SK-N-SH (cell line): ENCODE measurements at regions not wholly inside any gene's neighbourhood (a gene's known extent, or its start where the extent isn't known, plus 50 kb on each side); places are given as distances from the start of the nearest gene placed in this dataset.

ENCODE experiments used
- CTCF ChIA-PET: fragments of 300-600, 350-600 bp; formaldehyde crosslinking; extraction: SDS; loops from one replicate; lab custom pipeline; 2021; lab: Yijun Ruan, JAX
- POLR2A ChIA-PET: fragments of 350-600 bp; sonication (Branson Sonifier 250); formaldehyde crosslinking; extraction: SDS; loops from one replicate; lab custom pipeline; 2020; ENCODE audit warnings: antibody characterized with exemption, inconsistent platforms; lab: Yijun Ruan, JAX
- DNase-seq: peaks from one replicate; pipeline ENCODE4 v3.0.0; 2012
- H2AFZ ChIP-seq: fragments of 200-600 bp; sonication (generic); 2 replicates; pipeline ENCODE4 v1.8.1; 2016; ENCODE audit warnings: antibody characterized with exemption, mild to moderate bottlenecking, low read depth
- H3F3A ChIP-seq: fragments of 200-600 bp; sonication (generic); replicated peaks from 2 replicates; pipeline ENCODE3; 2016; ENCODE audit warnings: antibody characterized with exemption, mild to moderate bottlenecking; ENCODE audit not compliant: insufficient read depth
- H3K27ac ChIP-seq, 2 experiments: fragments of 200-500 bp in 1 of 2; fragments of 200-600 bp in 1 of 2; sonication (Bioruptor generic) in 1 of 2; sonication (generic), shearing (Covaris generic) in 1 of 2; 2 replicates each; pipeline versions ENCODE4 v1.5.1 to v1.6.1; 2014 to 2016; ENCODE audit warnings: low read depth in 2 of 2, inconsistent platforms in 1 of 2, low read length in 1 of 2, mild to moderate bottlenecking in 1 of 2, mixed read lengths in 1 of 2
- H3K27me3 ChIP-seq: fragments of 200-600 bp; sonication (generic), shearing (Covaris generic); 2 replicates; pipeline ENCODE4 v1.6.1; 2016; ENCODE audit warnings: mixed run types; ENCODE audit not compliant: insufficient read depth
- H3K36me3 ChIP-seq, 2 experiments: fragments of 200-500 bp in 1 of 2; fragments of 200-600 bp in 1 of 2; sonication (Bioruptor generic) in 1 of 2; sonication (generic) in 1 of 2; replicated peaks in 1 of 2; 2 replicates each; pipeline versions ENCODE3 to v1.5.1; 2014 to 2016; ENCODE audit warnings: low read length in 1 of 2, mild to moderate bottlenecking in 1 of 2; ENCODE audit not compliant: insufficient read depth in 2 of 2, control insufficient read depth in 1 of 2
- H3K4me1 ChIP-seq, 2 experiments: fragments of 200-500 bp in 1 of 2; fragments of 200-600 bp in 1 of 2; sonication (Bioruptor generic) in 1 of 2; sonication (generic), shearing (Covaris generic) in 1 of 2; 2 replicates each; pipeline versions ENCODE4 v1.5.1 to v1.6.1; 2014 to 2016; ENCODE audit warnings: low read depth in 1 of 2, low read length in 1 of 2, mixed run types in 1 of 2; ENCODE audit not compliant: insufficient read depth in 2 of 2, control insufficient read depth in 1 of 2
- H3K4me2 ChIP-seq: fragments of 200-600 bp; sonication (generic), shearing (Covaris generic); 2 replicates; pipeline ENCODE4 v1.6.1; 2017; ENCODE audit warnings: mixed run types
- H3K4me3 ChIP-seq, 2 experiments: fragments of 200-500 bp in 1 of 2; fragments of 200-600 bp in 1 of 2; sonication (Bioruptor generic) in 1 of 2; sonication (generic), shearing (Covaris generic) in 1 of 2; 2 replicates each; pipeline versions ENCODE4 v1.5.1 to v1.8.1; 2014 to 2016; ENCODE audit warnings: low read depth in 2 of 2, inconsistent platforms in 1 of 2, low read length in 1 of 2, mild to moderate bottlenecking in 1 of 2, mixed read lengths in 1 of 2, moderate library complexity in 1 of 2
- H3K79me2 ChIP-seq: fragments of 200-600 bp; sonication (generic); 2 replicates; pipeline ENCODE4 v1.8.1; 2017; ENCODE audit warnings: mild to moderate bottlenecking; ENCODE audit not compliant: insufficient read depth
- H3K9ac ChIP-seq: fragments of 200-600 bp; sonication (generic); 2 replicates; pipeline ENCODE4 v1.6.1; 2017; ENCODE audit warnings: mixed run types
- H3K9me2 ChIP-seq: fragments of 200-600 bp; sonication (generic); 2 replicates; pipeline ENCODE4 v1.6.1; 2017; ENCODE audit warnings: mixed run types
- H3K9me3 ChIP-seq: fragments of 200-600 bp; sonication (generic); 2 replicates; pipeline ENCODE4 v1.6.1; 2017; ENCODE audit warnings: mixed run types, mild to moderate bottlenecking, moderate library complexity
- H4K20me1 ChIP-seq: fragments of 200-600 bp; sonication (generic); 2 replicates; pipeline ENCODE4 v1.6.1; 2017; ENCODE audit warnings: mild to moderate bottlenecking, mixed run types; ENCODE audit not compliant: insufficient read depth
- FOSL2 ChIP-seq: IDR thresholded peaks from 2 replicates; pipeline ENCODE4 v1.4.0; 2012; ENCODE audit warnings: low read depth, mild to moderate bottlenecking, moderate library complexity, borderline replicate concordance
- FOXJ3 ChIP-seq: sonication (generic); formaldehyde crosslinking; IDR thresholded peaks from 2 replicates; pipeline ENCODE4 v1.5.1; 2020; ENCODE audit warnings: mild to moderate bottlenecking, missing genetic modification reagents
- GATA2 ChIP-seq: sonication (generic); formaldehyde crosslinking; IDR thresholded peaks from 2 replicates; pipeline ENCODE4 v1.5.0; 2020; ENCODE audit warnings: mild to moderate bottlenecking, missing genetic modification reagents
- NFIC ChIP-seq: IDR thresholded peaks from 2 replicates; pipeline ENCODE4 v1.4.0; 2012; ENCODE audit warnings: borderline replicate concordance
- SIN3A ChIP-seq: IDR thresholded peaks from 2 replicates; pipeline ENCODE4 v1.6.1; 2012; ENCODE audit warnings: low read depth, mild to moderate bottlenecking, low read length, moderate library complexity, borderline replicate concordance
- SMC3 ChIP-seq: IDR thresholded peaks from 2 replicates; pipeline ENCODE4 v1.6.1; 2012; ENCODE audit warnings: low read depth, low read length, improper control_type of control experiment
- TCF12 ChIP-seq: IDR thresholded peaks from 2 replicates; pipeline ENCODE4 v1.4.0; 2012
- TEAD4 ChIP-seq: IDR thresholded peaks from 2 replicates; pipeline ENCODE4 v1.4.0; 2012; ENCODE audit warnings: mild to moderate bottlenecking, borderline replicate concordance; ENCODE audit not compliant: insufficient read depth
- YY1 ChIP-seq: IDR thresholded peaks from 2 replicates; pipeline ENCODE4 v1.4.0; 2012; ENCODE audit warnings: low read depth, mild to moderate bottlenecking
- WGBS: methylation state at CpG from one replicate; pipeline ENCODE4 v1.1.6; 2017; ENCODE audit warnings: low lambda C conversion rate; 5-methylcytosine and 5-hydroxymethylcytosine counted together
- TF ChIP-seq, protein P1 (sequence below): fragments of 150-350 bp; IDR thresholded peaks from 2 replicates; pipeline ENCODE4 v1.6.1; 2017; ENCODE audit warnings: antibody characterized with exemption, low read length, low read depth, borderline replicate concordance
- TF ChIP-seq, protein P2 (sequence below): IDR thresholded peaks from 2 replicates; pipeline ENCODE4 v1.6.1; 2012; ENCODE audit warnings: mild to moderate bottlenecking, low read depth, low read length, moderate library complexity
- TF ChIP-seq, protein P3 (sequence below): fragments of 200-600 bp; sonication (generic); IDR thresholded peaks from 2 replicates; pipeline ENCODE4 v1.6.1; 2017; ENCODE audit warnings: antibody characterized with exemption, mild to moderate bottlenecking, moderate library complexity

DNA sequence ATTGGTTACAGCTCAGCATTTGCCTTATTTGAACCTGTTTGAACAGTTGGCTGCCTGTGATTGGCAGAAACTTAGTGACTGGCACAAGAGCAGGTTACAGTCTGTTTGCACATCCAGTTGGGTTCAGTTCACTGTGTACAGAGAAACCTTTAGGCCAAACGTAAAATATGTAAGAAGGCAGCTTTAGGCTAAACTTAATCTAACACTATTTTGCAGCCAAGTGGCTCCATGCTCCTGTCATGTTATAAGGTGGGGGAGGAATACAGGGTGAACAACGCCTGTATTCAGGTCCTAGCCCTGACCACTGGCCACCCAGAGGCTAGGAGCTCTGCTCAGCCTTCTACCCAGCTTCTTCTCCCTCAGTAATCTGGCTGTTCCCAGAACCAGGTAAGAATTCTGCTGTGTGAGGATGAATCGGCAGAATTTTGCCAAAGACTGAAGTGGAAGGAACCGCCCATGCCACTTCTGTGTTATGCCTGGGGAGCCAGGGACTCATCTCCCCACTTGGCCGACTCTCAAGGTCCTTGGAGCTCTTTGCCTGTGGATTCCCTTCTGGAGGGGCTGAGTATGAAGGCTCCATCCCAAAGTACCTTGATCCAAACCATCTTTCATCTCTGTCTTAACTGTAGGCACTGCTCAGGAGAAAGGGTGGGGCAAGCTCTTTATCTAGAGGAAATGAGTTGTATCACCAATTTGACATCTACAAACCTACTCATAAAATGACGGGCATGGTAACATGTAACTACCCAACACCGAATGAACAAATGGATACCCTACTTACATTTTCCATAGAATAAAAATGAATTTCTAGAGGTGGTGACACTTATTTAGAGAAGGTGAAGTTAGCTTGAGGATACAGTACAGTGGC is 164.4 kb upstream of the NAMPT start:
- Histone ChIP-seq H3K36me3 (peaks cover 0 to 6% of the 10 kb centered on the region in 2 experiments), H4K20me1 (no peaks in the 10 kb centered on the region), H3K4me3 (no peak overlapping the region), H3K9ac (no peak overlapping the region), H3F3A (no peaks in the 10 kb centered on the region), H2AFZ (no peak overlapping the region), H3K27me3 (no peaks in the 10 kb centered on the region), H3K9me3 (peaks cover 18% of the 10 kb centered on the region), H3K4me2 (no peak overlapping the region), H3K79me2 (no peaks in the 10 kb centered on the region), H3K9me2 (no peaks in the 10 kb centered on the region), H3K27ac (no peak overlapping the region), H3K4me1 (no peaks in the 10 kb centered on the region)
- ChIA-PET CTCF (interaction anchor here (1.5 to 3.7 kb wide), 4 partner anchors 13 to 282 kb away, joined by 3 to 20 read pairs (median 10); partner anchors contain the start of gene CCDC71L), POLR2A (no interaction called here)
- no peak for DNase-seq
- TF ChIP-seq FOXJ3 (CRISPR knock-in tag) = no peak
- no peak for TF ChIP-seq TCF12
- TF ChIP-seq, protein P1, sequence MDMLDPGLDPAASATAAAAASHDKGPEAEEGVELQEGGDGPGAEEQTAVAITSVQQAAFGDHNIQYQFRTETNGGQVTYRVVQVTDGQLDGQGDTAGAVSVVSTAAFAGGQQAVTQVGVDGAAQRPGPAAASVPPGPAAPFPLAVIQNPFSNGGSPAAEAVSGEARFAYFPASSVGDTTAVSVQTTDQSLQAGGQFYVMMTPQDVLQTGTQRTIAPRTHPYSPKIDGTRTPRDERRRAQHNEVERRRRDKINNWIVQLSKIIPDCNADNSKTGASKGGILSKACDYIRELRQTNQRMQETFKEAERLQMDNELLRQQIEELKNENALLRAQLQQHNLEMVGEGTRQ = no peak
- WGBS = 58% methylated on average over 7 of the region's 7 CpGs

DNA sequence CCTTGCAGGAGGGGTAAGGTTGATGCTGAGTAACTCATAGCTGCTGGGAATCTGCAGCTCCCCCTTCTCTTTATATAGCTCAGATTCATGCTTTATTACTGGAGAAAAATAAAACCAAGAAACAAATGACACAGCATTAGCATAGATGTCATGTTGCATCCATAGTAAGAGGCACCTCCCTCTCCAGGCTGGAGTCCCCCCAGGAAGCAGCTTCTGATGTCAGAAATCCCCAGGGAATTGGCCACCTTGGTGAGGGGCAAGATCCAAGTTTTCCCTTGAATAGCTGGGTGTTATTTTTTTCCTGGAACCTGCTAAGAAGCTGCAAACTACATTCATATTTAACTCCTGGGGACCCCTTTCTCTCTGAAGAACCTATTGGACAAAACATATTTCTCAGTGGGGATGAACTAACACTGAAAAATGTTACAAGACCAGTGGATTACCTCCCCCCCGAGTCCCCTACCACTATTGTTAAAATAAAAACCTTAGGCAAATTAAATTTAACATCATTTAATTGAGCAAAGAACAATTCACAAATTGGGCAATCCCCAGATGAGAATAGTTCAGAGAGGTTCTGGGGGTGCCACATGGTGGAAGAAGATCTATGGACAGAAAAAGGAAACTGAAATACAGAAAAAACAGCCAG is 163.7 kb upstream of the NAMPT start:
- Histone ChIP-seq H2AFZ (no peak overlapping the region), H3K27me3 (no peaks in the 10 kb centered on the region), H3K27ac (no peak overlapping the region), H4K20me1 (no peaks in the 10 kb centered on the region), H3K79me2 (no peaks in the 10 kb centered on the region), H3F3A (no peaks in the 10 kb centered on the region), H3K4me3 (no peak overlapping the region), H3K9me3 (peaks cover 18% of the 10 kb centered on the region), H3K9me2 (no peaks in the 10 kb centered on the region), H3K9ac (no peak overlapping the region), H3K4me2 (no peak overlapping the region), H3K4me1 (no peaks in the 10 kb centered on the region), H3K36me3 (peaks cover 0 to 6% of the 10 kb centered on the region in 2 experiments)
- 26% methylated on average over 1 of the region's 1 CpG for WGBS
- DNase-seq = no peak
- POLR2A ChIA-PET = no interaction called here
- CTCF ChIA-PET = interaction anchor here (1.5 to 3.7 kb wide), 4 partner anchors 13 to 281 kb away, joined by 3 to 20 read pairs (median 10); partner anchors contain the start of gene CCDC71L
- no peak for TF ChIP-seq GATA2 (CRISPR knock-in tag)
- TF ChIP-seq NFIC = no peak

DNA sequence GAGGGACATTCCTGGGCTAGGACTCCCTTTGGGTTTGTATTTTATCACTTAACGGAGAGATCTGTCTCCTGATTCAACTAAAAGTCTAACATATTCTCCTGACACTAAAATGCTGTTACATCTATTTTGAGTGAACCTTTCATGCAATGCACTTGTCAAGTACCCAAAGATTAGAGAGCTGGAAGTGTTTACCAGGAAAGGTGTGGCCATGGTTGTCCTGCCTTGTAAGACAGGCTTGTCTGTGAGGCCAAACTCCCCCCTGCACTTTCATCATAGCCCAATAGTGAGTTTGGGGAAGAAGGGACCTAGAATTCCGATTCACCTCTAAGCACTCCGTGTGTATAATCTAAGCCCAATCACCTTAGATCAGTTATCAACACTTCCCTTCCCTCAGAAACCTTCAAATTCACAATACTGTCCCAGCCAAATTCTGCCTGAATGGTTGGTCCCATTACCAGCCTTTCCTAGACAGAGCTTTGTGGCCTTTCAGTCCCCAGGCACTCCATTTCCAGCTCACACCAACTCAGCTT is 162.6 kb upstream of the NAMPT start:
- no peak overlapping the region for H2AFZ ChIP-seq
- DNase-seq = no peak
- H3K27ac ChIP-seq = no peak overlapping the region
- no peaks in the 10 kb centered on the region for H3K9me2 ChIP-seq
- no peaks in the 10 kb centered on the region for H3K79me2 ChIP-seq
- no peaks in the 10 kb centered on the region for H3F3A ChIP-seq
- 83% methylated on average over 3 of the region's 3 CpGs for WGBS
- ChIA-PET POLR2A (no interaction called here), CTCF (interaction anchor here (3.5 to 3.7 kb wide), 2 partner anchors 15 to 271 kb away, joined by 14 to 20 read pairs; no protein-coding TSS in a partner anchor)
- no peak for TF ChIP-seq SMC3
- no peak for TF ChIP-seq FOSL2
- no peak for TF ChIP-seq GATA2 (CRISPR knock-in tag)
- TF ChIP-seq YY1 = no peak
- TF ChIP-seq, protein P2, sequence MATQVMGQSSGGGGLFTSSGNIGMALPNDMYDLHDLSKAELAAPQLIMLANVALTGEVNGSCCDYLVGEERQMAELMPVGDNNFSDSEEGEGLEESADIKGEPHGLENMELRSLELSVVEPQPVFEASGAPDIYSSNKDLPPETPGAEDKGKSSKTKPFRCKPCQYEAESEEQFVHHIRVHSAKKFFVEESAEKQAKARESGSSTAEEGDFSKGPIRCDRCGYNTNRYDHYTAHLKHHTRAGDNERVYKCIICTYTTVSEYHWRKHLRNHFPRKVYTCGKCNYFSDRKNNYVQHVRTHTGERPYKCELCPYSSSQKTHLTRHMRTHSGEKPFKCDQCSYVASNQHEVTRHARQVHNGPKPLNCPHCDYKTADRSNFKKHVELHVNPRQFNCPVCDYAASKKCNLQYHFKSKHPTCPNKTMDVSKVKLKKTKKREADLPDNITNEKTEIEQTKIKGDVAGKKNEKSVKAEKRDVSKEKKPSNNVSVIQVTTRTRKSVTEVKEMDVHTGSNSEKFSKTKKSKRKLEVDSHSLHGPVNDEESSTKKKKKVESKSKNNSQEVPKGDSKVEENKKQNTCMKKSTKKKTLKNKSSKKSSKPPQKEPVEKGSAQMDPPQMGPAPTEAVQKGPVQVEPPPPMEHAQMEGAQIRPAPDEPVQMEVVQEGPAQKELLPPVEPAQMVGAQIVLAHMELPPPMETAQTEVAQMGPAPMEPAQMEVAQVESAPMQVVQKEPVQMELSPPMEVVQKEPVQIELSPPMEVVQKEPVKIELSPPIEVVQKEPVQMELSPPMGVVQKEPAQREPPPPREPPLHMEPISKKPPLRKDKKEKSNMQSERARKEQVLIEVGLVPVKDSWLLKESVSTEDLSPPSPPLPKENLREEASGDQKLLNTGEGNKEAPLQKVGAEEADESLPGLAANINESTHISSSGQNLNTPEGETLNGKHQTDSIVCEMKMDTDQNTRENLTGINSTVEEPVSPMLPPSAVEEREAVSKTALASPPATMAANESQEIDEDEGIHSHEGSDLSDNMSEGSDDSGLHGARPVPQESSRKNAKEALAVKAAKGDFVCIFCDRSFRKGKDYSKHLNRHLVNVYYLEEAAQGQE = no peak
- TF ChIP-seq SIN3A = no peak
- TF ChIP-seq, protein P3, sequence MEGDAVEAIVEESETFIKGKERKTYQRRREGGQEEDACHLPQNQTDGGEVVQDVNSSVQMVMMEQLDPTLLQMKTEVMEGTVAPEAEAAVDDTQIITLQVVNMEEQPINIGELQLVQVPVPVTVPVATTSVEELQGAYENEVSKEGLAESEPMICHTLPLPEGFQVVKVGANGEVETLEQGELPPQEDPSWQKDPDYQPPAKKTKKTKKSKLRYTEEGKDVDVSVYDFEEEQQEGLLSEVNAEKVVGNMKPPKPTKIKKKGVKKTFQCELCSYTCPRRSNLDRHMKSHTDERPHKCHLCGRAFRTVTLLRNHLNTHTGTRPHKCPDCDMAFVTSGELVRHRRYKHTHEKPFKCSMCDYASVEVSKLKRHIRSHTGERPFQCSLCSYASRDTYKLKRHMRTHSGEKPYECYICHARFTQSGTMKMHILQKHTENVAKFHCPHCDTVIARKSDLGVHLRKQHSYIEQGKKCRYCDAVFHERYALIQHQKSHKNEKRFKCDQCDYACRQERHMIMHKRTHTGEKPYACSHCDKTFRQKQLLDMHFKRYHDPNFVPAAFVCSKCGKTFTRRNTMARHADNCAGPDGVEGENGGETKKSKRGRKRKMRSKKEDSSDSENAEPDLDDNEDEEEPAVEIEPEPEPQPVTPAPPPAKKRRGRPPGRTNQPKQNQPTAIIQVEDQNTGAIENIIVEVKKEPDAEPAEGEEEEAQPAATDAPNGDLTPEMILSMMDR = no peak
- TF ChIP-seq TEAD4 = no peak
- TF ChIP-seq, all 33 proteins: peak for 0
- Histone ChIP-seq H3K4me2 (no peak overlapping the region), H3K9me3 (peaks cover 10% of the 10 kb centered on the region), H3K4me3 (no peak overlapping the region), H4K20me1 (no peaks in the 10 kb centered on the region), H3K4me1 (no peaks in the 10 kb centered on the region), H3K9ac (no peak overlapping the region), H3K36me3 (no peaks in the 10 kb centered on the region), H3K27me3 (no peaks in the 10 kb centered on the region)
